Immature natural killer cell (primary cell): ENCODE measurements at regions not wholly inside any gene's neighbourhood (a gene's known extent, or its start where the extent isn't known, plus 50 kb on each side); places are given as distances from the start of the nearest gene placed in this dataset.

ENCODE experiments used
- DNase-seq, 3 donors: peaks; one replicate each; pipeline ENCODE4 v3.0.0; 2022; ENCODE audit warnings: mixed read lengths in 1 of 3
- H3K27ac Mint-ChIP-seq, 6 donors: one replicate each; pipeline ENCODE4 v1.8.0; 2020; ENCODE audit warnings: mixed read lengths in 6 of 6, mild to moderate bottlenecking in 5 of 6, inconsistent platforms in 4 of 6, moderate library complexity in 3 of 6
- H3K27me3 Mint-ChIP-seq, 3 donors: one replicate each; pipeline ENCODE4 v1.8.0; 2020 to 2021; ENCODE audit warnings: low read depth in 3 of 3, mild to moderate bottlenecking in 3 of 3, mixed read lengths in 3 of 3, moderate library complexity in 3 of 3, inconsistent platforms in 1 of 3
- H3K36me3 Mint-ChIP-seq, 3 donors: one replicate each; pipeline ENCODE4 v1.8.0; 2020; ENCODE audit warnings: mixed read lengths in 3 of 3, inconsistent platforms in 2 of 3, mild to moderate bottlenecking in 2 of 3
- H3K4me1 Mint-ChIP-seq, 2 donors: one replicate each; pipeline ENCODE4 v1.8.0; 2020; ENCODE audit warnings: inconsistent platforms in 2 of 2, mild to moderate bottlenecking in 2 of 2, mixed read lengths in 2 of 2, moderate library complexity in 1 of 2
- H3K4me3 Mint-ChIP-seq, 5 donors: one replicate each; pipeline ENCODE4 v1.8.0; 2020; ENCODE audit warnings: mild to moderate bottlenecking in 5 of 5, mixed read lengths in 5 of 5, inconsistent platforms in 3 of 5, moderate library complexity in 3 of 5
- H3K9me3 Mint-ChIP-seq, 6 donors: one replicate each; pipeline ENCODE4 v1.8.0; 2020; ENCODE audit warnings: mild to moderate bottlenecking in 6 of 6, mixed read lengths in 6 of 6, inconsistent platforms in 4 of 6, moderate library complexity in 3 of 6

- Mint-ChIP-seq H3K27ac (no peak overlapping the region), H3K4me3 (no peak overlapping the region), H3K36me3 (no peaks in the 10 kb centered on the region)
Observed at GRCh38 chr10:93236393-93237040, 162.8 kb downstream of the CYP26A1 start.

GRCh38 chr10:93245147-93245546 is 171.5 kb downstream of the CYP26A1 start:
- Mint-ChIP-seq H3K27ac (no peak overlapping the region), H3K27me3 (peaks cover 0 to 6% (median 3%) of the 10 kb centered on the region in 3 donors), H3K36me3 (no peaks in the 10 kb centered on the region), H3K9me3 (peaks cover 0 to 3% (median 0%) of the 10 kb centered on the region in 6 donors), H3K4me1 (no peaks in the 10 kb centered on the region), H3K4me3 (no peak overlapping the region)
- no peak for DNase-seq

More at GRCh38 chr10:93236393-93237040, 162.8 kb downstream of the CYP26A1 start:
- DNase-seq = no peak
- Mint-ChIP-seq H3K27me3 (peaks cover 0 to 4% (median 4%) of the 10 kb centered on the region in 3 donors), H3K9me3 (no peaks in the 10 kb centered on the region), H3K4me1 (no peaks in the 10 kb centered on the region)

GRCh38 chr10:93245779-93246178 is 172.1 kb downstream of the CYP26A1 start:
- Mint-ChIP-seq H3K9me3 (peaks cover 0 to 3% (median 0%) of the 10 kb centered on the region in 6 donors), H3K4me3 (no peak overlapping the region), H3K36me3 (no peaks in the 10 kb centered on the region)

GRCh38 chr10:93248583-93249227 is 175.0 kb downstream of the CYP26A1 start:
- H3K36me3 Mint-ChIP-seq = no peaks in the 10 kb centered on the region
- no peak overlapping the region for H3K4me3 Mint-ChIP-seq
- no peak overlapping the region for H3K27ac Mint-ChIP-seq
- H3K27me3 Mint-ChIP-seq = peaks cover 0 to 5% (median 2%) of the 10 kb centered on the region in 3 donors
- H3K4me1 Mint-ChIP-seq = no peaks in the 10 kb centered on the region
- H3K9me3 Mint-ChIP-seq = peaks cover 0 to 3% (median 0%) of the 10 kb centered on the region in 6 donors
- DNase-seq = no peak

More at GRCh38 chr10:93245779-93246178, 172.1 kb downstream of the CYP26A1 start:
- H3K4me1 Mint-ChIP-seq = no peaks in the 10 kb centered on the region
- H3K27me3 Mint-ChIP-seq = peaks cover 0 to 6% (median 5%) of the 10 kb centered on the region in 3 donors
- H3K27ac Mint-ChIP-seq = no peak overlapping the region
- DNase-seq = no peak

GRCh38 chr10:93250010-93250409 is 176.3 kb downstream of the CYP26A1 start:
- DNase-seq = no peak
- Mint-ChIP-seq H3K27ac (no peak overlapping the region), H3K9me3 (peaks cover 0 to 3% (median 0%) of the 10 kb centered on the region in 6 donors), H3K36me3 (no peaks in the 10 kb centered on the region), H3K4me3 (no peak overlapping the region), H3K27me3 (peaks cover 0 to 5% (median 5%) of the 10 kb centered on the region in 3 donors), H3K4me1 (no peaks in the 10 kb centered on the region)

GRCh38 chr10:93254180-93254853 is 180.6 kb downstream of the CYP26A1 start:
- Mint-ChIP-seq H3K36me3 (no peaks in the 10 kb centered on the region), H3K9me3 (no peaks in the 10 kb centered on the region), H3K4me1 (no peaks in the 10 kb centered on the region), H3K27ac (no peak overlapping the region), H3K4me3 (no peak overlapping the region), H3K27me3 (peaks cover 3 to 6% (median 5%) of the 10 kb centered on the region in 3 donors)
- DNase-seq = no peak

- Mint-ChIP-seq H3K27ac (no peak overlapping the region), H3K4me3 (no peak overlapping the region), H3K4me1 (no peaks in the 10 kb centered on the region), H3K9me3 (no peaks in the 10 kb centered on the region), H3K36me3 (no peaks in the 10 kb centered on the region), H3K27me3 (peaks cover 0 to 6% (median 3%) of the 10 kb centered on the region in 3 donors)
- no peak for DNase-seq
Observed at GRCh38 chr10:93255546-93255945, 181.9 kb downstream of the CYP26A1 start.
